H1 (cell line): ENCODE measurements at regions not wholly inside any gene's neighbourhood (a gene's known extent, or its start where the extent isn't known, plus 50 kb on each side); places are given as distances from the start of the nearest gene placed in this dataset.

Source experiments
- CTCF ChIA-PET: fragments of 300-600 bp; sonication (Branson Sonifier 250); formaldehyde crosslinking; loops from one replicate; lab custom pipeline; 2021; ENCODE audit not compliant: partially characterized antibody; lab: Charles Lee
- POLR2A ChIA-PET: fragments of 300-600 bp; sonication (Branson Sonifier 250); formaldehyde crosslinking; loops from one replicate; lab custom pipeline; 2021; ENCODE audit warnings: inconsistent platforms; ENCODE audit not compliant: partially characterized antibody; lab: Charles Lee
- DNase-seq, 2 experiments: peaks; one replicate each; pipeline versions ENCODE4 v3.0.0 to v3.0.0-alpha.2; 2010 to 2022; ENCODE audit warnings: low spot score in 2 of 2, low read depth in 1 of 2, mixed read lengths in 1 of 2
- FAIRE-seq: peaks from 2 replicates; lab custom pipeline; 2011; peaks lifted over from hg19 to GRCh38; lab: Jason Lieb, UNC
- H2AFZ ChIP-seq: 2 replicates; pipeline ENCODE4 v1.8.1; 2012; ENCODE audit warnings: low read length, inconsistent platforms
- H2AK5ac ChIP-seq: 2 replicates; pipeline ENCODE4 v1.6.1; 2013; ENCODE audit warnings: low read depth, low read length
- H2BK120ac ChIP-seq: replicated peaks from 2 replicates; pipeline ENCODE3; 2013; ENCODE audit warnings: low read depth, low read length, inconsistent platforms
- H2BK12ac ChIP-seq: 2 replicates; pipeline ENCODE4 v1.6.1; 2013; ENCODE audit warnings: low read depth, low read length
- H2BK15ac ChIP-seq: 2 replicates; pipeline ENCODE4 v1.6.1; 2013; ENCODE audit warnings: low read length
- H2BK20ac ChIP-seq: 2 replicates; pipeline ENCODE4 v1.6.1; 2013; ENCODE audit warnings: low read length
- H2BK5ac ChIP-seq: 2 replicates; pipeline ENCODE4 v1.6.1; 2013; ENCODE audit warnings: low read depth, low read length
- H3K14ac ChIP-seq: 2 replicates; pipeline ENCODE4 v1.6.1; 2013; ENCODE audit warnings: inconsistent platforms; ENCODE audit not compliant: insufficient read length
- H3K18ac ChIP-seq: 2 replicates; pipeline ENCODE4 v1.6.1; 2013; ENCODE audit warnings: low read length; ENCODE audit errors: extremely low read depth
- H3K23ac ChIP-seq: 2 replicates; pipeline ENCODE4 v1.6.1; 2013; ENCODE audit warnings: inconsistent platforms; ENCODE audit not compliant: insufficient read length
- H3K23me2 ChIP-seq: 2 replicates; pipeline ENCODE4 v1.6.1; 2013; ENCODE audit warnings: low read depth, low read length
- H3K27ac ChIP-seq: 2 replicates; pipeline ENCODE4 v1.6.1; 2011; ENCODE audit warnings: low read depth, low read length, inconsistent platforms
- H3K27me3 ChIP-seq, 4 experiments: replicated peaks in 1 of 4; 1 replicate in 1 of 4; 2 replicates in 3 of 4; pipeline versions ENCODE4 v1.6.1 to v1.8.1; 2011 to 2013; ENCODE audit warnings: low read length in 3 of 4, mild to moderate bottlenecking in 3 of 4, inconsistent platforms in 2 of 4, mixed read lengths in 2 of 4, moderate library complexity in 1 of 4; ENCODE audit not compliant: control insufficient read depth in 3 of 4, insufficient read depth in 3 of 4; ENCODE audit errors: extremely low read depth in 1 of 4
- H3K36me3 ChIP-seq, 4 experiments: 2 replicates each; pipeline versions ENCODE4 v1.6.1 to v1.8.1; 2011 to 2013; ENCODE audit warnings: mild to moderate bottlenecking in 4 of 4, low read length in 3 of 4, moderate library complexity in 2 of 4, control low read depth in 1 of 4, inconsistent platforms in 1 of 4; ENCODE audit not compliant: insufficient read depth in 4 of 4, control insufficient read depth in 2 of 4
- H3K4ac ChIP-seq: replicated peaks from 2 replicates; pipeline ENCODE3; 2013; ENCODE audit warnings: low read length, low read depth, mixed read lengths, inconsistent platforms; ENCODE audit not compliant: insufficient read length
- H3K4me1 ChIP-seq, 4 experiments: replicated peaks in 1 of 4; 1 replicate in 1 of 4; 2 replicates in 3 of 4; pipeline versions ENCODE4 v1.6.1 to v1.8.1; 2011 to 2013; ENCODE audit warnings: low read length in 3 of 4, inconsistent platforms in 2 of 4, mixed read lengths in 1 of 4; ENCODE audit not compliant: insufficient read depth in 4 of 4, control insufficient read depth in 3 of 4
- H3K4me2 ChIP-seq, 2 experiments: 2 replicates each; pipeline versions ENCODE4 v1.6.1 to v1.8.1; 2011 to 2013; ENCODE audit warnings: low read depth in 2 of 2, low read length in 2 of 2, control low read depth in 1 of 2, inconsistent platforms in 1 of 2, mild to moderate bottlenecking in 1 of 2; ENCODE audit not compliant: insufficient read depth in 1 of 2
- H3K4me3 ChIP-seq, 4 experiments: fragments of 200-600, 300-600 bp in 1 of 4; sonication (generic), shearing (Covaris generic), sonication (Bioruptor Twin) in 1 of 4; 2 replicates each; pipeline versions ENCODE4 v1.5.1 to v1.8.1; 2011 to 2016; ENCODE audit warnings: low read length in 4 of 4, low read depth in 3 of 4, control low read depth in 2 of 4, inconsistent platforms in 2 of 4, mild to moderate bottlenecking in 2 of 4, mixed read lengths in 1 of 4, moderate library complexity in 1 of 4; ENCODE audit not compliant: insufficient read depth in 2 of 4; ENCODE audit errors: extremely low read depth in 1 of 4
- H3K56ac ChIP-seq: replicated peaks from 2 replicates; pipeline ENCODE3; 2013; ENCODE audit warnings: low read depth, mild to moderate bottlenecking, mixed read lengths, low read length, inconsistent platforms; ENCODE audit not compliant: insufficient read length
- H3K79me1 ChIP-seq: 2 replicates; pipeline ENCODE4 v1.6.1; 2013; ENCODE audit warnings: low read depth, low read length, control low read depth
- H3K79me2 ChIP-seq, 2 experiments: 2 replicates each; pipeline versions ENCODE4 v1.6.1 to v1.8.1; 2012 to 2013; ENCODE audit warnings: low read length in 2 of 2, mild to moderate bottlenecking in 2 of 2, inconsistent platforms in 1 of 2; ENCODE audit not compliant: insufficient read depth in 2 of 2, control insufficient read depth in 1 of 2
- H3K9ac ChIP-seq, 4 experiments: replicated peaks in 1 of 4; 1 replicate in 1 of 4; 2 replicates in 3 of 4; pipeline versions ENCODE4 v1.6.1 to v1.8.1; 2011 to 2013; ENCODE audit warnings: low read depth in 3 of 4, low read length in 3 of 4, control low read depth in 2 of 4, mild to moderate bottlenecking in 2 of 4, moderate library complexity in 2 of 4, inconsistent platforms in 1 of 4; ENCODE audit errors: extremely low read depth in 1 of 4
- H3K9me3 ChIP-seq, 2 experiments: 2 replicates each; pipeline versions ENCODE4 v1.6.1 to v1.8.1; 2012 to 2013; ENCODE audit warnings: mild to moderate bottlenecking in 2 of 2, moderate library complexity in 2 of 2, control low read depth in 1 of 2, inconsistent platforms in 1 of 2, low read depth in 1 of 2, low read length in 1 of 2, mixed read lengths in 1 of 2; ENCODE audit not compliant: insufficient read depth in 2 of 2
- H4K20me1 ChIP-seq, 2 experiments: replicated peaks in 1 of 2; 2 replicates each; pipeline versions ENCODE3 to v1.8.1; 2011 to 2013; ENCODE audit warnings: inconsistent platforms in 2 of 2, low read length in 2 of 2, mild to moderate bottlenecking in 1 of 2; ENCODE audit not compliant: insufficient read depth in 2 of 2, control insufficient read depth in 1 of 2
- H4K5ac ChIP-seq: 2 replicates; pipeline ENCODE4 v1.6.1; 2013; ENCODE audit warnings: low read length, low read depth, mixed read lengths, inconsistent platforms; ENCODE audit not compliant: insufficient read length
- H4K8ac ChIP-seq: 2 replicates; pipeline ENCODE4 v1.8.0; 2013; ENCODE audit warnings: mild to moderate bottlenecking, moderate library complexity, low read length, inconsistent platforms; ENCODE audit not compliant: insufficient read depth; ENCODE audit errors: extremely low read depth
- H4K91ac ChIP-seq: replicated peaks from 2 replicates; pipeline ENCODE3; 2013; ENCODE audit warnings: low read length, mixed read lengths, inconsistent platforms; ENCODE audit not compliant: insufficient read length
- EP300 ChIP-seq, 2 experiments: IDR thresholded peaks; 1 replicate in 1 of 2; 2 replicates in 1 of 2; pipeline ENCODE4 v1.6.1; 2011 to 2012; ENCODE audit warnings: low read depth in 2 of 2, low read length in 2 of 2, mild to moderate bottlenecking in 2 of 2, borderline replicate concordance in 1 of 2, inconsistent platforms in 1 of 2, moderate library complexity in 1 of 2
- RBBP5 ChIP-seq: IDR thresholded peaks from 2 replicates; pipeline ENCODE4 v1.7.1; 2012; ENCODE audit warnings: low read depth, mild to moderate bottlenecking, inconsistent platforms, low read length, moderate library complexity, borderline replicate concordance
- SRF ChIP-seq: IDR thresholded peaks from 2 replicates; pipeline ENCODE4 v1.6.1; 2011; ENCODE audit warnings: mild to moderate bottlenecking, low read depth, low read length, moderate library complexity

DNA sequence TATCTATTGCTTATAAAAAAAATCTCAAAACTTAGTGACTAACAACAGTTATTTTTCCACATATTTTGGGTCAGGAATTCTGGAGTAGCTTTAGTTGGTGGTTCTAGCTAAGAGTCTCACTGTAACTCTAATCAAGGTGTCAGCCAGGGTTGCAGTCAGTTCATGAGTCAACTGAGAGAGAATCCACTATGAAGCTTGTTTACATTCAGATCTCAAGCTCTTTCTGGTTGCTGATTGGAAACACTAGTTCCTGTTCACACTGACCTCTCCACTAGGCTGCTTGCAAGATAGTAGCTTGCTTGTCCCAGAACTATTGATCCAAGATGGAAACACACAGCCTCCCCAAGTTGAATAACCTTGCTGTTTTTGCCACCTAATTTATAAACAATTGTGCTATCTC is 1192.1 kb upstream of the B3GALT2 start:
- TF ChIP-seq RBBP5 = no peak
- TF ChIP-seq EP300 (IDR thresholded peaks at IDR 0.05; ENCODE audit: borderline replicate concordance in 1 of 2, low read depth in 2 of 2, low read length in 2 of 2) = no peak
- no peak for TF ChIP-seq SRF
- Histone ChIP-seq H3K9ac (no peak overlapping the region), H3K4me3 (no peak overlapping the region), H2BK20ac (no peak overlapping the region), H3K27ac (no peak overlapping the region), H3K23ac (no peak overlapping the region), H3K4me2 (no peak overlapping the region), H3K18ac (no peak overlapping the region), H2BK15ac (no peak overlapping the region), H3K23me2 (no peaks in the 10 kb centered on the region), H2BK12ac (no peak overlapping the region), H3K4me1 (no peaks in the 10 kb centered on the region), H2BK5ac (no peak overlapping the region), H4K8ac (no peak overlapping the region), H3K56ac (no peak overlapping the region), H4K20me1 (no peaks in the 10 kb centered on the region), H3K36me3 (no peaks in the 10 kb centered on the region), H2AK5ac (no peak overlapping the region), H2BK120ac (no peak overlapping the region), H4K91ac (no peak overlapping the region), H2AFZ (no peak overlapping the region), H3K14ac (no peak overlapping the region), H3K79me2 (no peaks in the 10 kb centered on the region), H3K4ac (no peak overlapping the region), H4K5ac (no peak overlapping the region), H3K9me3 (no peaks in the 10 kb centered on the region; a peak in 1 of 4 replicates), H3K27me3 (no peaks in the 10 kb centered on the region), H3K79me1 (no peaks in the 10 kb centered on the region)
- ChIA-PET CTCF (no interaction called here), POLR2A (interaction anchor here (0.6 kb wide), 1 partner anchor 1044 kb away, joined by 3 read pairs; no protein-coding TSS in a partner anchor)
- no peak for FAIRE-seq
- DNase-seq = no peak
